Thymus (tissue), 11 donors: ENCODE measurements at regions not wholly inside any gene's neighbourhood (a gene's known extent, or its start where the extent isn't known, plus 50 kb on each side); places are given as distances from the start of the nearest gene placed in this dataset.
"Not testable (repeated sequence)": the region's sequence is repeated elsewhere in the genome, so short reads cannot be mapped to it uniquely, and the experiment has no call there.

Experiments used
- DNase-seq, 9 donors: peaks; one replicate each; pipeline ENCODE4 v3.0.0-alpha.2; 2013; ENCODE audit warnings: low spot score in 9 of 9, low read depth in 6 of 9, missing footprints in 1 of 9
- H3K27ac ChIP-seq, 2 donors: one replicate each; pipeline ENCODE4 v1.5.1; 2013; ENCODE audit warnings: control low read depth in 1 of 2, low read depth in 1 of 2, low read length in 1 of 2, mild to moderate bottlenecking in 1 of 2, moderate library complexity in 1 of 2
- H3K27me3 ChIP-seq, 2 donors: one replicate each; pipeline ENCODE4 v1.5.1; 2013; ENCODE audit warnings: low read length in 1 of 2; ENCODE audit not compliant: control insufficient read depth in 2 of 2, insufficient read depth in 1 of 2
- H3K36me3 ChIP-seq, 2 donors: one replicate each; pipeline ENCODE4 v1.5.1; 2013; ENCODE audit warnings: low read length in 1 of 2, mild to moderate bottlenecking in 1 of 2, moderate library complexity in 1 of 2; ENCODE audit not compliant: control insufficient read depth in 2 of 2, insufficient read depth in 2 of 2
- H3K4me1 ChIP-seq, 2 donors: one replicate each; pipeline ENCODE4 v1.5.1; 2013; ENCODE audit warnings: low read length in 2 of 2; ENCODE audit not compliant: control insufficient read depth in 2 of 2, insufficient read depth in 2 of 2
- H3K4me3 ChIP-seq, 2 donors: one replicate each; pipeline ENCODE4 v1.5.1; 2013; ENCODE audit warnings: low read length in 2 of 2, control low read depth in 1 of 2, mild to moderate bottlenecking in 1 of 2
- H3K9me3 ChIP-seq, 2 donors: one replicate each; pipeline ENCODE4 v1.5.1; 2013; ENCODE audit warnings: low read length in 1 of 2, mild to moderate bottlenecking in 1 of 2; ENCODE audit not compliant: control insufficient read depth in 2 of 2, insufficient read depth in 1 of 2
- WGBS: extraction: QIAGEN DNeasy Blood & Tissue Kit; methylation state at CpG from one replicate; pipeline ENCODE4 v1.1.7; 2013; 5-methylcytosine and 5-hydroxymethylcytosine counted together
- donor health status: healthy.

GRCh38 chr1:201640624-201641023 lies 101.7 kb downstream of the NAV1 start:
- Histone ChIP-seq H3K36me3 (no peaks in the 10 kb centered on the region), H3K4me3 (no peak overlapping the region), H3K27ac (no peak overlapping the region), H3K9me3 (no peaks in the 10 kb centered on the region), H3K4me1 (no peaks in the 10 kb centered on the region), H3K27me3 (peaks cover 0 to 2% of the 10 kb centered on the region in 2 donors)
- DNase-seq = no peak
- 95% methylated on average over 6 of the region's 6 CpGs for WGBS

GRCh38 chr1:201641524-201642253 lies 102.8 kb downstream of the NAV1 start:
- H3K9me3 ChIP-seq = no peaks in the 10 kb centered on the region
- no peaks in the 10 kb centered on the region for H3K4me1 ChIP-seq
- peaks cover 0 to 6% of the 10 kb centered on the region in 2 donors for H3K27me3 ChIP-seq
- no peaks in the 10 kb centered on the region for H3K36me3 ChIP-seq
- no peak overlapping the region for H3K27ac ChIP-seq
- DNase-seq = no peak
- WGBS = 96% methylated on average over 4 of the region's 4 CpGs
- no peak overlapping the region for H3K4me3 ChIP-seq

- 93% methylated on average over 4 of the region's 4 CpGs for WGBS
- Histone ChIP-seq H3K27me3 (peaks cover 16 to 27% of the 10 kb centered on the region in 2 donors), H3K4me1 (peaks cover 0 to under 1% of the 10 kb centered on the region in 2 donors), H3K36me3 (no peaks in the 10 kb centered on the region), H3K27ac (no peak overlapping the region), H3K9me3 (no peaks in the 10 kb centered on the region), H3K4me3 (no peak overlapping the region)
- no peak for DNase-seq
Measured at GRCh38 chr1:201643835-201644104, 104.8 kb downstream of the NAV1 start.

GRCh38 chr1:201644197-201644596 lies 105.3 kb downstream of the NAV1 start:
- H3K4me3 ChIP-seq = no peak overlapping the region
- H3K27ac ChIP-seq = no peak overlapping the region
- H3K4me1 ChIP-seq = peaks cover 0 to 4% of the 10 kb centered on the region in 2 donors
- 80% methylated on average over 2 of the region's 2 CpGs for WGBS
- H3K27me3 ChIP-seq = peaks cover 20 to 31% of the 10 kb centered on the region in 2 donors
- H3K9me3 ChIP-seq = no peaks in the 10 kb centered on the region
- no peaks in the 10 kb centered on the region for H3K36me3 ChIP-seq
- no peak for DNase-seq

- 97% methylated on average over 4 of the region's 6 CpGs for WGBS
- peaks cover 28 to 40% of the 10 kb centered on the region in 2 donors for H3K27me3 ChIP-seq
- not testable (repeated sequence) for DNase-seq, H3K36me3 ChIP-seq, H3K4me3 ChIP-seq, H3K27ac ChIP-seq, H3K4me1 ChIP-seq, H3K9me3 ChIP-seq
Measured at GRCh38 chr1:201645000-201645399, 106.1 kb downstream of the NAV1 start.

DNA sequence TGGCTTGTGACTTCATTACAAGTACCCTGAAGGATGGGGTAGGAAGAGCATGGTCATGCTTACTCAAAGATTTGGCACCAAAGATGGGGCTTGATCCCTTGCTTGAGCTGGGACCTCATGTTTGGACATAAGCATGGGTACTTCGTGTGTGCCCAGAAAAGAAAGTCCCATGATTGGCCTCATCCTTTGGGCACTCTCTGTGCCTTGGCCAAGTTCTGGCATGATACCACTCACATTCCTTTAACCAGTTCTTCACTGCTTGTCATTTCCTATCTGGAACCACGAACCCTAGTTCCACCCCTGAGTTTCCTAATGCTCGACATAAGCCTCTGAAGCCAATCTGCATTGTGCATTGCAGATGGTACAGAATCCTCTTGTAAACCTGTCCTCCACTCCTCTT lies 107.0 kb downstream of the NAV1 start:
- Histone ChIP-seq H3K9me3 (no peaks in the 10 kb centered on the region), H3K36me3 (no peaks in the 10 kb centered on the region), H3K27me3 (peaks cover 33 to 49% of the 10 kb centered on the region in 2 donors), H3K4me3 (no peak overlapping the region), H3K4me1 (peaks cover 0 to 17% of the 10 kb centered on the region in 2 donors), H3K27ac (no peak overlapping the region)
- WGBS = 67% methylated on average over 3 of the region's 3 CpGs
- DNase-seq = no peak

DNA sequence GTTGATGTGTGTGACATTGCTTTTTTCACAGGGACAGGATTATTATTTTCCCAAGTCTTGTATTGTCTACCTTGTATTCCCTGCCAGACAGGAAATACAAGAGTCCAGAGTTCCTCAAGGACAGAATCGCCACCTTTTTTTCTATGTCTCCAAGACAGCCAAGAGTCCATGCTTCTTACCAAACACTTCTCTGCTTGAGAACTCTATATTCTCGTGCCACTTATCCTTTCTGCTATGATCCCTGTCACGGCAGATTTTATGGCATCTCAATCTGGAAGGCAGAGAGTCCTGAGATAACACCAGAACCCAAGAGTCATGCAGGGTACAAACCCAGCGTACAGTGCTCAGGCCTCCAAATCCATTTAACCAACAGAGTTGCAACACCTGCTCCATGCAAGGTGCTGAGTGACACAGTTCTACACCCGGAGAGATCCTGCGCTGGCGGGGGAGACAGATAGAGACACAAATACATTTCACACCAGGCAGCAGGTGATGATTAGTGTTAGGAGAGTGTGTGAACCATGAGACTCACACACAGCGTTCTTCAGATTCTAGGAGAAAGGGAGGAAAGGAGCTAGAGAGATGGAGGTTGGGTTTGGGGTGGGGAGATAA lies 107.6 kb downstream of the NAV1 start:
- Histone ChIP-seq H3K4me1 (peaks cover 0 to 21% of the 10 kb centered on the region in 2 donors), H3K27ac (no peak overlapping the region), H3K36me3 (no peaks in the 10 kb centered on the region), H3K4me3 (no peak overlapping the region), H3K27me3 (peaks cover 33 to 55% of the 10 kb centered on the region in 2 donors), H3K9me3 (no peaks in the 10 kb centered on the region)
- WGBS = 91% methylated on average over 8 of the region's 8 CpGs
- no peak for DNase-seq

DNA sequence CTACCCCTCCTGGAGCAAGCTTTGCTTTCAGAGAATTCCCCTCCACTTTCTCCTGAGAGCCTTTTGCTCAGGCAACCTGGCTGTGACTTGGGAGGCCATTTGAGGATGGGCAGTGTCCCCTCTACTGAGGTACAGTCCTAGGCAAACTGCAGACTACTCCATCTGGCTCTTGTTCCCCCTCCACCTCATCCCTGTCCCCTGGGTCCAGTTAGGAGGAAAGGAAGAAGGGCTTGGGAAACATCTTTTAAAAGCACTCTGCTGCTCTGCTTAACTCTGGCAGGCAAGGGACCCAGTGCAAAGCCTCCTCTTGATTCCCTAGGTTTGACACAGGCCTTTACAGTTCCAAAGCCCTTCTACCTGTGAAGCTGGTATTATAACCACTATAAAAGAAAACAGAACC lies 108.2 kb downstream of the NAV1 start:
- DNase-seq = no peak
- no peak overlapping the region for H3K4me3 ChIP-seq
- no peaks in the 10 kb centered on the region for H3K36me3 ChIP-seq
- no peaks in the 10 kb centered on the region for H3K9me3 ChIP-seq
- H3K27me3 ChIP-seq = peaks cover 33 to 60% of the 10 kb centered on the region in 2 donors
- peaks cover 0 to 21% of the 10 kb centered on the region in 2 donors for H3K4me1 ChIP-seq
- H3K27ac ChIP-seq = no peak overlapping the region

- H3K27me3 ChIP-seq = peaks cover 33 to 66% of the 10 kb centered on the region in 2 donors
- no peak overlapping the region for H3K27ac ChIP-seq
- peaks cover 0 to 21% of the 10 kb centered on the region in 2 donors for H3K4me1 ChIP-seq
- no peak for DNase-seq
- H3K4me3 ChIP-seq = no peak overlapping the region
- 63% methylated on average over 17 of the region's 17 CpGs for WGBS
- no peaks in the 10 kb centered on the region for H3K36me3 ChIP-seq
- no peaks in the 10 kb centered on the region for H3K9me3 ChIP-seq
Measured at GRCh38 chr1:201647722-201648065, 108.8 kb downstream of the NAV1 start.
